Kidney (tissue), 13 donors: ENCODE measurements at regions not wholly inside any gene's neighbourhood (a gene's known extent, or its start where the extent isn't known, plus 50 kb on each side); places are given as distances from the start of the nearest gene placed in this dataset.
A peak's percentile ranks its signal among the peaks of the same experiment; 100 is the strongest.

ENCODE experiments used
- DNase-seq, 5 donors: peaks; one replicate each; pipeline ENCODE4 v3.0.0-alpha.2; 2013 to 2020
- FAIRE-seq: peaks from 2 replicates; lab custom pipeline; 2012; peaks lifted over from hg19 to GRCh38; lab: Jason Lieb, UNC
- H3K27ac ChIP-seq, 2 donors: one replicate each; pipeline ENCODE4 v1.7.0; 2013; ENCODE audit warnings: low read depth in 2 of 2, low read length in 2 of 2, inconsistent platforms in 1 of 2
- H3K27me3 ChIP-seq: one replicate; pipeline ENCODE4 v1.7.1; 2013; ENCODE audit warnings: low read length, inconsistent platforms; ENCODE audit not compliant: control insufficient read depth, insufficient read depth
- H3K36me3 ChIP-seq, 3 donors: one replicate each; pipeline versions ENCODE4 v1.7.0 to v1.7.1; 2013; ENCODE audit warnings: low read length in 3 of 3, control low read depth in 1 of 3, inconsistent platforms in 1 of 3; ENCODE audit not compliant: insufficient read depth in 3 of 3, control insufficient read depth in 2 of 3
- H3K4me1 ChIP-seq, 3 donors: one replicate each; pipeline versions ENCODE4 v1.7.0 to v1.7.1; 2013; ENCODE audit warnings: low read length in 3 of 3, inconsistent platforms in 1 of 3, low read depth in 1 of 3; ENCODE audit not compliant: control insufficient read depth in 2 of 3, insufficient read depth in 2 of 3
- H3K4me3 ChIP-seq, 3 donors: one replicate each; pipeline versions ENCODE4 v1.7.0 to v1.8.1; 2013; ENCODE audit warnings: low read length in 3 of 3, control low read depth in 1 of 3, inconsistent platforms in 1 of 3
- H3K9ac ChIP-seq, 3 donors: one replicate each; pipeline versions ENCODE4 v1.7.0 to v1.7.1; 2013; ENCODE audit warnings: low read length in 3 of 3, control low read depth in 1 of 3, inconsistent platforms in 1 of 3
- H3K9me3 ChIP-seq, 3 donors: one replicate each; pipeline versions ENCODE4 v1.7.0 to v1.7.1; 2013; ENCODE audit warnings: low read length in 3 of 3, control low read depth in 1 of 3, inconsistent platforms in 1 of 3; ENCODE audit not compliant: control insufficient read depth in 2 of 3, insufficient read depth in 1 of 3
- intact Hi-C: fragments of 100-400 bp; cut with DNase I; formaldehyde crosslinking; loops from one replicate; pipeline ENCODE4 v1.11.1; 2022
- TF ChIP-seq, protein P1 (sequence below): IDR thresholded peaks from 3 replicates; pipeline ENCODE4 v1.5.1; 2012; ENCODE audit warnings: mild to moderate bottlenecking, moderate library complexity, borderline replicate concordance; ENCODE audit not compliant: insufficient read depth; ENCODE audit errors: extremely low read depth
- donor health status: control.
- donor health status: control.
- donor health status: control.
- donor health status: control.
- donor health status: control.
- donor health status: DM: yes; HTN: yes; CAD: no.
- donor health status: Normal renal cell carcinoma (clear cell type).

GRCh38 chr3:70740071-70740470 lies 427.6 kb upstream of the MDFIC2 start:
- TF ChIP-seq, protein P1, sequence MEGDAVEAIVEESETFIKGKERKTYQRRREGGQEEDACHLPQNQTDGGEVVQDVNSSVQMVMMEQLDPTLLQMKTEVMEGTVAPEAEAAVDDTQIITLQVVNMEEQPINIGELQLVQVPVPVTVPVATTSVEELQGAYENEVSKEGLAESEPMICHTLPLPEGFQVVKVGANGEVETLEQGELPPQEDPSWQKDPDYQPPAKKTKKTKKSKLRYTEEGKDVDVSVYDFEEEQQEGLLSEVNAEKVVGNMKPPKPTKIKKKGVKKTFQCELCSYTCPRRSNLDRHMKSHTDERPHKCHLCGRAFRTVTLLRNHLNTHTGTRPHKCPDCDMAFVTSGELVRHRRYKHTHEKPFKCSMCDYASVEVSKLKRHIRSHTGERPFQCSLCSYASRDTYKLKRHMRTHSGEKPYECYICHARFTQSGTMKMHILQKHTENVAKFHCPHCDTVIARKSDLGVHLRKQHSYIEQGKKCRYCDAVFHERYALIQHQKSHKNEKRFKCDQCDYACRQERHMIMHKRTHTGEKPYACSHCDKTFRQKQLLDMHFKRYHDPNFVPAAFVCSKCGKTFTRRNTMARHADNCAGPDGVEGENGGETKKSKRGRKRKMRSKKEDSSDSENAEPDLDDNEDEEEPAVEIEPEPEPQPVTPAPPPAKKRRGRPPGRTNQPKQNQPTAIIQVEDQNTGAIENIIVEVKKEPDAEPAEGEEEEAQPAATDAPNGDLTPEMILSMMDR = no peak
- DNase-seq (peak in 3 of 5 donors; percentile 18 to 59 (median 52)), FAIRE-seq (no peak)
- intact Hi-C loops = no loop called here
- no peaks in the 10 kb centered on the region for H3K36me3 ChIP-seq
- H3K4me1 ChIP-seq = peaks cover 0 to 5% (median 0%) of the 10 kb centered on the region in 3 donors
- H3K27me3 ChIP-seq = no peaks in the 10 kb centered on the region
- H3K9me3 ChIP-seq = no peaks in the 10 kb centered on the region
- H3K9ac ChIP-seq = no peak overlapping the region
- peak overlapping the region in 1 of 3 donors; percentile 14 for H3K4me3 ChIP-seq
- H3K27ac ChIP-seq = no peak overlapping the region

DNA sequence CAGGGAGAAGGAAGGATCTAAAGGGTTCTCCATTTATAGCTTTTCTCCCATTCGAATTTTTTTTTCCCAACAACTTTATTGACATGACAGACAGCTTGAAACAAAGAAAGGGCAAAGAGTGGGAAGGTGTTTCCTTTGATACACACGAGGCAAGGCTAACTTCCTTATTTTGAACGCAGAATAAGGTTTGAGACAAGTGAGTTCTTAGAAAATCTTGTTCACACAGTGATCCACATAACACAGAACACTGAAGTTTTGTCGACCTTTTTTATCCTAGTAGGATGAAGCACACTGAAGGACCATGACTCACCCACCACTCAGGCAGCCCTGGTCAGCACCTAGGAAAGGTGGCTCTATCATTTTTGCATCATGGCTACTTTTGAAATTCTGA lies 425.8 kb upstream of the MDFIC2 start:
- intact Hi-C loops = no loop called here
- H3K36me3 ChIP-seq = no peaks in the 10 kb centered on the region

DNA sequence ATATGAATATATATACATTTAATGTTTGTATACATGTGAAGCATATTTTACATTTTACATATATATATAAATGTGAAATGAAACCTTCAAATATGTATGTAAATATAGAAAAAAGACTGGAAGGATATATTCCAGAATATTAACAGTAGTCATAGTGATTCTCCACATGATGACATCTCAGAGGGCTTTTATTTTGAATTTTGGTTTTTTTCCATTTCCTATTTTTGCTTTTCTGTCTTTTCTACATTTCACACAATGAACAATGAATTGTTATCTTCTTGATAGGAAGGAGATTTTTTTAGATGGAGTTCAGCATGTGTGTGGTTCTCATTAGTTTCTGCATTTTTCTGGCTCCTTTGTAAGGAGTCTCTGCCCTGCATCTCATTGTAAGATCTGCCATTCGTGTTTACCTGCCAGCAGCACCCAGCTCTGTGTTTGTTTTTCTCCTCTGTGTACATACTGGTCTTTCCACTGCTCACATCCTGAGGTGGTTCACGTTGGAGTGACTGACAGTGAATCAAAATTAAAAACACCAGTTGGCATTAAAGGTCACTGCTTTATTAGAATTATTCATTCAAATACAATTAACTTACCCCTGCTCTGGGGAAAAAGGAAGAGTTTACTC lies 425.3 kb upstream of the MDFIC2 start:
- H3K27ac ChIP-seq = no peak overlapping the region
- H3K36me3 ChIP-seq = no peaks in the 10 kb centered on the region
- no peak overlapping the region for H3K4me3 ChIP-seq
- no peaks in the 10 kb centered on the region for H3K9me3 ChIP-seq
- DNase-seq (no peak), FAIRE-seq (no peak)
- peaks cover 0 to 5% (median 0%) of the 10 kb centered on the region in 3 donors for H3K4me1 ChIP-seq
- TF ChIP-seq, protein P1 = no peak
- H3K27me3 ChIP-seq = no peaks in the 10 kb centered on the region
- intact Hi-C loops = no loop called here
- no peak overlapping the region for H3K9ac ChIP-seq

More for the DNA sequence above, 425.8 kb upstream of the MDFIC2 start:
- no peaks in the 10 kb centered on the region for H3K27me3 ChIP-seq
- no peak overlapping the region for H3K27ac ChIP-seq
- H3K4me1 ChIP-seq = peaks cover 0 to 5% (median 0%) of the 10 kb centered on the region in 3 donors
- no peaks in the 10 kb centered on the region for H3K9me3 ChIP-seq
- no peak overlapping the region for H3K9ac ChIP-seq
- TF ChIP-seq, protein P1 = no peak
- H3K4me3 ChIP-seq = no peak overlapping the region
- DNase-seq (no peak), FAIRE-seq (no peak)
